GM18520 (cell line): ENCODE measurements at regions not wholly inside any gene's neighbourhood (a gene's known extent, or its start where the extent isn't known, plus 50 kb on each side); places are given as distances from the start of the nearest gene placed in this dataset.
"Not testable (repeated sequence)": the region's sequence is repeated elsewhere in the genome, so short reads cannot be mapped to it uniquely, and the experiment has no call there.

ENCODE experiments used
- ATAC-seq: cut with Tn5 transposase; IDR thresholded peaks from one replicate; pipeline ENCODE4 v1.9.1; 2021; ENCODE audit not compliant: unreplicated experiment

DNA sequence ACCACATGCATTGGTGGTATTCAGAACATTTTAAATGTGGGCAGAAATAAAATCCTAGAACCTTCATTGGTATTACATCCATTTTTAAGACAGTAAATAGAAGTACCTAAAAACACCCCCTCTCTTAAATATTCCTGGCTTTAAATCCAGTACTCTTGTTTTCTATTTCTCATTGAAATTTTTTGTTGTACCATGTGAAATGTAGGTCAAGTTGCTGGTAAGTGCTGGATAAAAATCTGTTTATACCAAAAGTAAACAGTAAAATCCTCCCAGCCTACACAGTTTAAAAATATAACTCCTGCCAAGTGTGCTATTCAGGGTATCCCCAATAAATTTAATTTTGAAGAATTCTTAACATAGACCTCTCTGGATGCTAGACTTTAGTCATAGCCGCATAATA, 75.0 kb upstream of the FST start:
- no peak for ATAC-seq

GRCh38 chr5:53406630-53407316, 73.7 kb upstream of the FST start:
- no peak for ATAC-seq

DNA sequence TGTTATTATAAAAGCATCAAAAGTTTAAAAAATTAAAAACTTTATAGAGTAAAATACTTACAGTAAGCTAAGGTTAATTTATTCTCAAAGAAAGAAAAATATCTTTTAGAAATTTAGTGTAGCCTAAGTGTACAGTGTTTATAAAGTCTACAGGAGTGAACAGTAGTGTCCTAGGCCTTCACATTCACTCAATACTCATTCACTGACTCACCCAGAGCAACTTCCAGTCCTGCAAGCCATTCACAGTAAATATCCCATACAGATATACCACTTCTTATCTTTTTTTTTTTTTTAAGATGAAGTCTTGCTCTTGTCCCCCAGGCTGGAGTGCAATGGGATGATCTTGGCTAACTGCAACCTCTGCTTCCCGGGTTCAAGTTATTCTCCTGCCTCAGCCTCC, 73.1 kb upstream of the FST start:
- no peak for ATAC-seq

- ATAC-seq = peak; percentile 54
Observed at GRCh38 chr5:53411388-53411787, 69.0 kb upstream of the FST start.

- not testable (repeated sequence) for ATAC-seq
Observed at GRCh38 chr5:53412499-53412898, 67.9 kb upstream of the FST start.

GRCh38 chr5:53416144-53416738, 64.2 kb upstream of the FST start:
- ATAC-seq = no peak

GRCh38 chr5:53418409-53418808, 62.0 kb upstream of the FST start:
- ATAC-seq = no peak

GRCh38 chr5:53418826-53419658, 61.4 kb upstream of the FST start:
- ATAC-seq = no peak

DNA sequence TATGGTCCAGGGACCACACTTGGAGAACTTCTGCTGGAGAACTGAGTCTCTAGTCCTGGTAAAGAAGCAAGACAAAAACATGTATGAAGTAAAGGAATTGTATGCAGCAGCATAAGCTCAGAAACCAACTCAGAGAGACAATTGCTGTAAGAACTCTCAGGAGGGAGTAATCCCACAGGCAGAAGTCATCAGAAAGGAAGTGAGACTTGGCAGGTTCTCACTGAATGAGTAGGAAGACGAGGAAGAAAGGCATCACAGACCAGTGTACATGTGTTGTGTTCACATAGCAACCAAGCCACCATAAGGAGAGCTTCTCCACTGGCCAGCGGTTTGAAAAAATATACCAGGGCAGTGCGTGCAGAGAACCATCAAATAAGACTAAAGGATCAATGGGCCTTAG, 57.9 kb upstream of the FST start:
- no peak for ATAC-seq

GRCh38 chr5:53423724-53424123, 56.7 kb upstream of the FST start:
- no peak for ATAC-seq

- no peak for ATAC-seq
Observed at GRCh38 chr5:53424686-53425615, 55.5 kb upstream of the FST start.

- ATAC-seq = no peak
Observed at GRCh38 chr5:53425687-53426511, 54.5 kb upstream of the FST start.

DNA sequence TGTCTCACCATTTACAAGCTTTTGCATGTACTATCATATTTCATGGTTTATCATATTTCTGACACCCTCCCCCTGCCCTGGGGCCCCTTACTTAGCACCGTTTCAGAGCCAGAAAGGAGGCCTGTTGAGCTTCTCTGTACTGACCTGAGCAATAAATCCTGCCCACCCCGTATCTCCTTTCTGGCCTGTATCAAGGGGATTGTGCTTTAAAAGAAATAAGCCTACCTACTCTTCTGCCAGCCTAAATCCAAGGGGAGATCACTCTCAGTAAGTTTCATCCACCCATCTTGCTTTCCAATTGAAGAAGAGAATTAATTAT, 54.0 kb upstream of the FST start:
- no peak for ATAC-seq

DNA sequence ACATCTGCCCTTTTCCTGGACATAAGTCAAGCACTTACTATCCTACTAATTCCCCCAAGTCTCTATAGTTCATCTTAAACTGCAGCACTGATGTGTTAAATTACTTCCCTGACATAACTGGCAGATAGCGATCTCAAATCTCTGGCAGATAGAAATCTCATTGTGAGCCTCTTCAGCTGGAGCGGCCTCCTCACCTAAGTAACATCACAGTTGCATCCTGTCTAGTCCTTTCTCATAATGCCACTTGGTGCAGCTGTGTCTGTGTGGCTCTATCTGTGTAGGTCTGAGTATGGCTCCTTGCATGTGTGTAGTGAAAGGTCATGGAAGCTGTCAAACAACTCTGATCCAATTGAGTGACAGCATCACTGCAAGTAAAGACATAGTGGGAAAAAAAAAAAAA, 53.6 kb upstream of the FST start:
- no peak for ATAC-seq

GRCh38 chr5:53427965-53428364, 52.5 kb upstream of the FST start:
- no peak for ATAC-seq

DNA sequence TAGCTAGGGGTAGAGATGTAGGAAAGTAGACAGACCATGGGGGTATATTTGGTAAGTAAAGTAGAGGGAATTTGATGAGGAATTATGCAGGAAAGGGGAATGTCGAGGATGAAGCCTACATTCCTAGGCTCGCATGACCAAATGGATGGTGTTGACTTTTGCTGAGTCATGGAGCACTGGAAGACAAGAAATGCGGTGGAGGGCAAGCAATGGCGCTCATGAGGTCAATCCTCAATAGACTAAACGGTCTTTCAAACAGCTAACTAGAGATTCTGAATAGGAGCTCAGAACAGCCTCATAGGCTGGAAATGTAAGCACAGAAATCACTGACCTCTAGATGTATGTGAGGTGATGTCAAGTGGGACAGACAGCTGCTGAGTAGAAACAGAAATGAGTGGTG, 50.7 kb upstream of the FST start:
- no peak for ATAC-seq

DNA sequence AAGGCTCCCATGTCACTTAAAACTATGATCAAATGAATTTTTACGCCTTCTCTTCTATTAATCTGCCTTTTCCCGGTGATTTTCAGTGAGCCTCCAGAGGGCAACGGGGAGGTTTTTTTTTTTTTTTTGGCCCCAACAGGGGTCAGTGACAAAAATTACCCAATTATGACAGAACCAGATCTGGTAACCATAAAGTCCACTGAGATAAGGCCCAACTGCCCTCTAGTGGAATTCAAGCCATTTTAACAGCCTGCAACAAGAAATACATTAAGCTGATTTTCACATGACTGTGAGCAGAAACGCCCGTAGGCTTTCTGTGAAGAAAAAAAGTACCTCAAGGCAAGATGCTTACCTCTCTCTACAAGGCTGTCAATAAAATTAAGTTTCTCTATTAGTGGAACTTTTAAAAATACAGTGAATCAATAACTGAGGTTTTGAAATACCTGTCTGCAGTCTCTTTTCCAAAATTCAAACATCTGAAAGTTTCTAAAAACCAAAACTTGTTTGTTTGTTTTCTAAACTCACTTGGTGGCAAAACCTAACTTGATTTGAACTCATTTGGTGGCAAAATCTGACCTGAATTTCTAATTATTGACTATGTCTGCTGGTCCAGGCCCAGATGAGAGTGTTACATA, 49.7 kb upstream of the FST start:
- no peak for ATAC-seq
